ENCODE measurements at regions not wholly inside any gene's neighbourhood (a gene's known extent, or its start where the extent isn't known, plus 50 kb on each side); places are given as distances from the start of the nearest gene placed in this dataset.

- DNase-seq = no peak
Measured at GRCh38 chr17:34203018-34203638, 52.0 kb upstream of the CCL2 start.

DNA sequence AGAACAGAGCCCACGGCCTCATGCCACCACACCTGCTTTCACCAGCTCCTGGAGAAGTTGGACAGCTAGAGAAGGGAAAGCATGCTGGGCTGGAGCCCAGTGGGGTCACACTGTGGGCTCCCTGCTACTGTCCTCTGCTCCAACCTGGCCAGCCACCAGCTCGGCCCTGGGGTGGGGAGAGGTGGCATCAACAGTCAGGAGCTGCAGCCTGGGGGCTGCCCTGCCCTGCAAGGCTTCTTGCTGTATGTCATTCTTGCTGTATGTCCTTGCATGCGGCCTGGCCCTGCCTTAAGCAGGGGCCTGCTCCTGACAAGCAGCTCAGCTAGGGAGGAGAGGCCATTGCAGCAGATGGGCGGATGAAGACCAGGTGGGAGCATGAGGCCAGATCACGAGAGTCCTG, 50.7 kb upstream of the CCL2 start:
- no peak for DNase-seq
